HCT116 (cell line): ENCODE measurements at regions not wholly inside any gene's neighbourhood (a gene's known extent, or its start where the extent isn't known, plus 50 kb on each side); places are given as distances from the start of the nearest gene placed in this dataset.

Experiments used
- ATAC-seq: fragments of 200-7000 bp; cut with Tn5 transposase; 2 replicates; pipeline ENCODE4 v1.9.1; 2020; ENCODE audit warnings: mild to moderate bottlenecking, moderate library complexity
- BruUV-seq: library from RNA; stranded (reverse); fragments of 400-500 nt; replicated peaks from 2 replicates; lab custom pipeline; 2021; lab: Mats Ljungman, UMichigan
- CTCF ChIA-PET: fragments of 300-600 bp; sonication (Branson Sonifier 250); formaldehyde crosslinking; loops from one replicate; lab custom pipeline; 2021; ENCODE audit warnings: antibody characterized with exemption; lab: Charles Lee
- POLR2A ChIA-PET: fragments of 300-600, 350-600 bp; sonication (Branson Sonifier 250); formaldehyde crosslinking; loops from one replicate; lab custom pipeline; 2021; ENCODE audit warnings: antibody characterized with exemption; lab: Charles Lee
- RAD21 ChIA-PET, 2 experiments: fragments of 300-600 bp; sonication (Branson Sonifier 250); formaldehyde crosslinking; loops; one replicate each; lab custom pipeline; 2023; ENCODE audit warnings: low total read pairs in 2 of 2; ENCODE audit not compliant: uncharacterized antibody in 2 of 2, unreplicated experiment in 2 of 2, low non-redundant PET in 1 of 2; lab: Charles Lee
- DNase-seq: peaks from one replicate; pipeline ENCODE4 v3.0.0-alpha.2; 2010; ENCODE audit warnings: low read depth, low spot score
- H2AFZ ChIP-seq: fragments of 200-600 bp; shearing (Covaris generic), sonication (generic); 2 replicates; pipeline ENCODE4 v1.6.1; 2017; ENCODE audit warnings: low read depth, mixed run types, mixed read lengths, antibody characterized with exemption, low read length; ENCODE audit not compliant: poor library complexity, severe bottlenecking
- H3K27ac ChIP-seq: 2 replicates; pipeline ENCODE4 v1.5.1; 2012; ENCODE audit warnings: low read depth, low read length
- H3K27me3 ChIP-seq: fragments of 200-600 bp; sonication (generic); 2 replicates; pipeline ENCODE4 v1.6.1; 2016; ENCODE audit warnings: mixed run types, low read length, mixed read lengths; ENCODE audit not compliant: insufficient read depth
- H3K36me3 ChIP-seq, 2 experiments: fragments of 200-500 bp in 1 of 2; fragments of 200-600 bp in 1 of 2; sonication (Bioruptor generic) in 1 of 2; sonication (generic) in 1 of 2; 2 replicates each; pipeline versions ENCODE4 v1.5.1 to v1.6.1; 2014 to 2016; ENCODE audit warnings: low read length in 2 of 2, inconsistent platforms in 1 of 2, mixed read lengths in 1 of 2, mixed run types in 1 of 2; ENCODE audit not compliant: insufficient read depth in 2 of 2, control insufficient read depth in 1 of 2
- H3K4me1 ChIP-seq, 2 experiments: fragments of 200-600 bp in 1 of 2; sonication (generic) in 1 of 2; 2 replicates each; pipeline versions ENCODE4 v1.5.1 to v1.6.1; 2012 to 2017; ENCODE audit warnings: low read length in 2 of 2, inconsistent platforms in 1 of 2, mild to moderate bottlenecking in 1 of 2, mixed read lengths in 1 of 2, mixed run types in 1 of 2, moderate library complexity in 1 of 2; ENCODE audit not compliant: insufficient read depth in 2 of 2, control insufficient read depth in 1 of 2
- H3K4me2 ChIP-seq: fragments of 200-600 bp; sonication (generic); 2 replicates; pipeline ENCODE4 v1.6.1; 2017; ENCODE audit warnings: mixed run types, low read length, mixed read lengths
- H3K4me3 ChIP-seq, 2 experiments: fragments of 200-600 bp in 1 of 2; sonication (generic) in 1 of 2; replicated peaks in 1 of 2; 2 replicates each; pipeline ENCODE4 v1.5.1; 2011 to 2016; ENCODE audit warnings: low read length in 2 of 2, control low read depth in 1 of 2, low read depth in 1 of 2, mild to moderate bottlenecking in 1 of 2, mixed read lengths in 1 of 2, mixed run types in 1 of 2
- H3K79me2 ChIP-seq: fragments of 200-600 bp; sonication (generic); 2 replicates; pipeline ENCODE4 v1.6.1; 2017; ENCODE audit warnings: mild to moderate bottlenecking, mixed run types, low read length, moderate library complexity, mixed read lengths; ENCODE audit not compliant: insufficient read depth
- H3K9ac ChIP-seq: fragments of 200-600 bp; sonication (generic); 2 replicates; pipeline ENCODE4 v1.6.1; 2016; ENCODE audit warnings: low read length, mixed read lengths
- H3K9me2 ChIP-seq: fragments of 200-600 bp; sonication (generic), shearing (Covaris generic); 2 replicates; pipeline ENCODE4 v1.6.1; 2017; ENCODE audit warnings: mixed run types, mild to moderate bottlenecking, moderate library complexity; ENCODE audit not compliant: insufficient read depth
- H3K9me3 ChIP-seq, 2 experiments: fragments of 200-500 bp in 1 of 2; fragments of 200-600 bp in 1 of 2; sonication (Bioruptor generic) in 1 of 2; sonication (generic) in 1 of 2; 2 replicates each; pipeline ENCODE4 v1.6.1; 2014 to 2017; ENCODE audit warnings: low read length in 2 of 2, mixed read lengths in 2 of 2, inconsistent platforms in 1 of 2, low read depth in 1 of 2, mild to moderate bottlenecking in 1 of 2, mixed run types in 1 of 2, moderate library complexity in 1 of 2; ENCODE audit not compliant: control insufficient read depth in 1 of 2, insufficient read depth in 1 of 2
- H4K20me1 ChIP-seq: fragments of 200-600 bp; sonication (generic), shearing (Covaris generic); 2 replicates; pipeline ENCODE4 v1.6.1; 2017; ENCODE audit warnings: mixed run types, mild to moderate bottlenecking, moderate library complexity; ENCODE audit not compliant: insufficient read depth
- CBX3 ChIP-seq: IDR thresholded peaks from 2 replicates; pipeline ENCODE4 v1.6.1; 2012; ENCODE audit warnings: low read depth
- CEBPB ChIP-seq: IDR thresholded peaks from 2 replicates; pipeline ENCODE4 v1.6.1; 2012; ENCODE audit warnings: low read depth
- FOSL1 ChIP-seq: IDR thresholded peaks from 2 replicates; pipeline ENCODE4 v1.6.1; 2012; ENCODE audit warnings: low read depth
- RAD21 ChIP-seq: IDR thresholded peaks from 2 replicates; pipeline ENCODE4 v1.6.1; 2012; ENCODE audit warnings: low read depth, mild to moderate bottlenecking
- SIN3A ChIP-seq: IDR thresholded peaks from 2 replicates; pipeline ENCODE4 v1.6.1; 2012; ENCODE audit warnings: low read depth
- YY1 ChIP-seq: IDR thresholded peaks from 2 replicates; pipeline ENCODE4 v1.6.1; 2011; ENCODE audit warnings: low read length, low read depth, moderate library complexity, mild to moderate bottlenecking; ENCODE audit not compliant: insufficient replicate concordance; ENCODE audit errors: extremely low read depth
- intact Hi-C: fragments of 100-400 bp; cut with micrococcal nuclease; formaldehyde crosslinking; loops from 2 replicates; pipeline ENCODE4 v1.10.0; 2022
- TF ChIP-seq, protein P1 (sequence below), 3 experiments: fragments of 200-600 bp in 1 of 3; sonication (generic) in 1 of 3; IDR thresholded peaks in 2 of 3; conservative IDR thresholded peaks in 1 of 3; 2 replicates each; pipeline ENCODE4 v1.5.1; 2012 to 2017; ENCODE audit warnings: low read depth in 2 of 3, low read length in 2 of 3, antibody characterized with exemption in 1 of 3, borderline replicate concordance in 1 of 3, control low read depth in 1 of 3, mild to moderate bottlenecking in 1 of 3, mixed read lengths in 1 of 3, mixed run types in 1 of 3, moderate library complexity in 1 of 3; ENCODE audit not compliant: insufficient read depth in 1 of 3

GRCh38 chr11:93921695-93922468 is 71.5 kb upstream of the VSTM5 start:
- H4K20me1 ChIP-seq = no peaks in the 10 kb centered on the region
- H3K27ac ChIP-seq = no peak overlapping the region
- RAD21 ChIA-PET = no interaction called here
- POLR2A ChIA-PET = no interaction called here
- no peaks in the 10 kb centered on the region for H3K79me2 ChIP-seq
- H3K4me1 ChIP-seq = no peaks in the 10 kb centered on the region
- no peak overlapping the region for H3K4me2 ChIP-seq
- peak; percentile 60 for DNase-seq
- H3K27me3 ChIP-seq = no peaks in the 10 kb centered on the region
- H3K4me3 ChIP-seq = no peak overlapping the region
- no TSS peak for BruUV-seq
- H2AFZ ChIP-seq = no peak overlapping the region
- no peak overlapping the region for H3K9ac ChIP-seq
- intact Hi-C loops = loop anchor here (5.0 to 10.0 kb wide), 3 partner anchors 185 to 583 kb away; no protein-coding TSS in a partner anchor
- no peaks in the 10 kb centered on the region for H3K9me2 ChIP-seq
- ATAC-seq = peak; percentile 98
- CTCF ChIA-PET = interaction anchor here (0.7 to 1.9 kb wide), 10 partner anchors 11 to 688 kb away, joined by 3 to 8 read pairs (median 4); no protein-coding TSS in a partner anchor
- H3K9me3 ChIP-seq = peaks cover 0 to 4% of the 10 kb centered on the region in 2 experiments; a peak in 1 of 4 replicates
- no peak for TF ChIP-seq FOSL1
- TF ChIP-seq, protein P1, sequence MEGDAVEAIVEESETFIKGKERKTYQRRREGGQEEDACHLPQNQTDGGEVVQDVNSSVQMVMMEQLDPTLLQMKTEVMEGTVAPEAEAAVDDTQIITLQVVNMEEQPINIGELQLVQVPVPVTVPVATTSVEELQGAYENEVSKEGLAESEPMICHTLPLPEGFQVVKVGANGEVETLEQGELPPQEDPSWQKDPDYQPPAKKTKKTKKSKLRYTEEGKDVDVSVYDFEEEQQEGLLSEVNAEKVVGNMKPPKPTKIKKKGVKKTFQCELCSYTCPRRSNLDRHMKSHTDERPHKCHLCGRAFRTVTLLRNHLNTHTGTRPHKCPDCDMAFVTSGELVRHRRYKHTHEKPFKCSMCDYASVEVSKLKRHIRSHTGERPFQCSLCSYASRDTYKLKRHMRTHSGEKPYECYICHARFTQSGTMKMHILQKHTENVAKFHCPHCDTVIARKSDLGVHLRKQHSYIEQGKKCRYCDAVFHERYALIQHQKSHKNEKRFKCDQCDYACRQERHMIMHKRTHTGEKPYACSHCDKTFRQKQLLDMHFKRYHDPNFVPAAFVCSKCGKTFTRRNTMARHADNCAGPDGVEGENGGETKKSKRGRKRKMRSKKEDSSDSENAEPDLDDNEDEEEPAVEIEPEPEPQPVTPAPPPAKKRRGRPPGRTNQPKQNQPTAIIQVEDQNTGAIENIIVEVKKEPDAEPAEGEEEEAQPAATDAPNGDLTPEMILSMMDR (IDR thresholded peaks at IDR 0.05 in 2 of 3, conservative IDR thresholded peaks at IDR 0.05 in 1 of 3; ENCODE audit: borderline replicate concordance in 1 of 3, insufficient read depth in 1 of 3, low read depth in 2 of 3, low read length in 2 of 3) = peak; percentile 61 to 94 (median 79)
- peak; percentile 89 for TF ChIP-seq RAD21
- no peak for TF ChIP-seq SIN3A
- TF ChIP-seq YY1 = peak; percentile 45
- no peak for TF ChIP-seq CEBPB
- 0 out of 2 replicates have a peak, but pooled peaks have one; percentile 52 for TF ChIP-seq CBX3
- no peaks in the 10 kb centered on the region for H3K36me3 ChIP-seq
